Calu3 (cell line): ENCODE measurements at regions not wholly inside any gene's neighbourhood (a gene's known extent, or its start where the extent isn't known, plus 50 kb on each side); places are given as distances from the start of the nearest gene placed in this dataset.
"Not testable (repeated sequence)": the region's sequence is repeated elsewhere in the genome, so short reads cannot be mapped to it uniquely, and the experiment has no call there.

ENCODE experiments used
- BruUV-seq: library from RNA; stranded (reverse); fragments of 400-500 nt; replicated peaks from 2 replicates; lab custom pipeline; 2021; lab: Mats Ljungman, UMichigan
- CTCF ChIA-PET: fragments of 300-600 bp; sonication (Branson Sonifier 250); formaldehyde crosslinking; loops from one replicate; lab custom pipeline; 2022; ENCODE audit warnings: antibody characterized with exemption; lab: Charles Lee
- DNase-seq: peaks from one replicate; pipeline ENCODE4 v3.0.0; 2022
- H3K27ac Mint-ChIP-seq: one replicate; pipeline ENCODE4 v1.8.0; 2022; ENCODE audit warnings: mixed read lengths; ENCODE audit not compliant: unreplicated experiment
- H3K27me3 Mint-ChIP-seq: one replicate; pipeline ENCODE4 v1.8.0; 2022; ENCODE audit warnings: mixed read lengths; ENCODE audit not compliant: unreplicated experiment
- H3K36me3 Mint-ChIP-seq: one replicate; pipeline ENCODE4 v1.8.0; 2022; ENCODE audit warnings: mild to moderate bottlenecking, moderate library complexity, mixed read lengths; ENCODE audit not compliant: insufficient read depth, unreplicated experiment
- H3K4me1 Mint-ChIP-seq: one replicate; pipeline ENCODE4 v1.8.0; 2022; ENCODE audit warnings: mild to moderate bottlenecking, low read depth, mixed read lengths; ENCODE audit not compliant: unreplicated experiment
- H3K4me3 Mint-ChIP-seq: one replicate; pipeline ENCODE4 v1.8.0; 2022; ENCODE audit warnings: mild to moderate bottlenecking, low read depth, moderate library complexity, mixed read lengths; ENCODE audit not compliant: unreplicated experiment
- H3K9me3 Mint-ChIP-seq: one replicate; pipeline ENCODE4 v1.8.0; 2022; ENCODE audit warnings: low read depth, mixed read lengths; ENCODE audit not compliant: unreplicated experiment
- CTCF ChIP-seq: fragments of 200-600 bp; IDR thresholded peaks from one replicate; pipeline ENCODE4 v1.8.0; 2022; ENCODE audit warnings: antibody characterized with exemption; ENCODE audit not compliant: unreplicated experiment
- intact Hi-C: fragments of 100-400 bp; cut with micrococcal nuclease; formaldehyde crosslinking; loops from one replicate; pipeline ENCODE4 v1.10.0; 2022; ENCODE audit not compliant: unreplicated experiment

- Mint-ChIP-seq H3K4me1 (no peaks in the 10 kb centered on the region), H3K9me3 (no peaks in the 10 kb centered on the region), H3K36me3 (no peaks in the 10 kb centered on the region), H3K27me3 (peaks cover 11% of the 10 kb centered on the region), H3K4me3 (no peak overlapping the region), H3K27ac (no peak overlapping the region)
- DNase-seq, result no peak
- TF ChIP-seq CTCF, result no peak
- intact Hi-C loops, result no loop called here
- BruUV-seq, result no TSS peak
- CTCF ChIA-PET, result no interaction called here
Measured at GRCh38 chr5:41995193-41995592, 70.1 kb downstream of the FBXO4 start.

GRCh38 chr5:42001673-42002072, 76.6 kb downstream of the FBXO4 start:
- CTCF ChIA-PET, result no interaction called here
- TF ChIP-seq CTCF, result no peak
- Mint-ChIP-seq H3K9me3 (no peaks in the 10 kb centered on the region), H3K27me3 (no peaks in the 10 kb centered on the region), H3K27ac (no peak overlapping the region), H3K4me3 (no peak overlapping the region), H3K36me3 (no peaks in the 10 kb centered on the region), H3K4me1 (no peaks in the 10 kb centered on the region)
- BruUV-seq, result no TSS peak
- DNase-seq, result no peak
- intact Hi-C loops, result loop anchor here (10.0 kb wide), 2 partner anchors 583 to 763 kb away; no protein-coding TSS in a partner anchor

- H3K4me1 Mint-ChIP-seq, CTCF ChIA-PET, H3K9me3 Mint-ChIP-seq, H3K36me3 Mint-ChIP-seq, BruUV-seq, DNase-seq, H3K4me3 Mint-ChIP-seq, H3K27ac Mint-ChIP-seq, H3K27me3 Mint-ChIP-seq: not testable (repeated sequence)
- intact Hi-C loops, result loop anchor here (2.0 to 10.0 kb wide), 3 partner anchors 53 to 761 kb away; no protein-coding TSS in a partner anchor
Measured at GRCh38 chr5:42003852-42004251, 78.8 kb downstream of the FBXO4 start.

- Mint-ChIP-seq H3K4me1 (no peaks in the 10 kb centered on the region), H3K27ac (no peak overlapping the region), H3K9me3 (no peaks in the 10 kb centered on the region), H3K27me3 (no peaks in the 10 kb centered on the region), H3K36me3 (no peaks in the 10 kb centered on the region), H3K4me3 (no peak overlapping the region)
- peak; percentile 71 for TF ChIP-seq CTCF
- intact Hi-C loops, result loop anchor here (2.0 to 10.0 kb wide), 3 partner anchors 51 to 759 kb away; no protein-coding TSS in a partner anchor
- DNase-seq, result no peak
- BruUV-seq, result no TSS peak
- CTCF ChIA-PET, result interaction anchor here (0.9 to 1.4 kb wide), 3 partner anchors 52 to 578 kb away, joined by 3 to 12 read pairs (median 3); no protein-coding TSS in a partner anchor
Measured at GRCh38 chr5:42005561-42006153, 80.6 kb downstream of the FBXO4 start.

GRCh38 chr5:42013561-42013960, 88.5 kb downstream of the FBXO4 start:
- intact Hi-C loops, result no loop called here
- CTCF ChIA-PET, result no interaction called here
- Mint-ChIP-seq H3K36me3 (no peaks in the 10 kb centered on the region), H3K27ac (no peak overlapping the region), H3K4me1 (no peaks in the 10 kb centered on the region), H3K4me3 (no peak overlapping the region), H3K27me3 (no peaks in the 10 kb centered on the region), H3K9me3 (no peaks in the 10 kb centered on the region)
- TF ChIP-seq CTCF, result no peak
- no TSS peak for BruUV-seq
- DNase-seq, result no peak
